ENCODE measurements at regions not wholly inside any gene's neighbourhood (a gene's known extent, or its start where the extent isn't known, plus 50 kb on each side); places are given as distances from the start of the nearest gene placed in this dataset.

- no peak for TF ChIP-seq CTCF (IDR thresholded peaks at IDR 0.05; ENCODE audit: low read depth, low read length, missing control alignments)
- H3K4me3 ChIP-seq (ENCODE audit: low read depth, low read length): no peak overlapping the region
- in situ Hi-C loops (cut with HindIII; ENCODE audit: low sequenced_read_pairs): no loop called here
- no peak for DNase-seq (ENCODE audit: low read depth)
Measured at GRCh38 chr11:22078063-22078462, 114.8 kb upstream of the ANO5 start.

- TF ChIP-seq CTCF (IDR thresholded peaks at IDR 0.05; ENCODE audit: low read depth, low read length, missing control alignments): no peak
- no peak for DNase-seq (ENCODE audit: low read depth)
- in situ Hi-C loops (cut with HindIII; ENCODE audit: low sequenced_read_pairs): no loop called here
- no peak overlapping the region for H3K4me3 ChIP-seq (ENCODE audit: low read depth, low read length)
Measured at GRCh38 chr11:22079133-22079872, 113.6 kb upstream of the ANO5 start.

- no peak for DNase-seq (ENCODE audit: low read depth)
- TF ChIP-seq CTCF (IDR thresholded peaks at IDR 0.05; ENCODE audit: low read depth, low read length, missing control alignments): no peak
- no peak overlapping the region for H3K4me3 ChIP-seq (ENCODE audit: low read depth, low read length)
- in situ Hi-C loops (cut with HindIII; ENCODE audit: low sequenced_read_pairs): no loop called here
Measured at GRCh38 chr11:22082178-22082577, 110.7 kb upstream of the ANO5 start.

GRCh38 chr11:22082788-22083187 lies 110.1 kb upstream of the ANO5 start:
- H3K4me3 ChIP-seq (ENCODE audit: low read depth, low read length): no peak overlapping the region
- no peak for TF ChIP-seq CTCF (IDR thresholded peaks at IDR 0.05; ENCODE audit: low read depth, low read length, missing control alignments)
- in situ Hi-C loops (cut with HindIII; ENCODE audit: low sequenced_read_pairs): no loop called here
- DNase-seq (ENCODE audit: low read depth): no peak

GRCh38 chr11:22084056-22084455 lies 108.8 kb upstream of the ANO5 start:
- no peak overlapping the region for H3K4me3 ChIP-seq (ENCODE audit: low read depth, low read length)
- no peak for DNase-seq (ENCODE audit: low read depth)
- in situ Hi-C loops (cut with HindIII; ENCODE audit: low sequenced_read_pairs): no loop called here
- no peak for TF ChIP-seq CTCF (IDR thresholded peaks at IDR 0.05; ENCODE audit: low read depth, low read length, missing control alignments)

GRCh38 chr11:22084564-22084963 lies 108.3 kb upstream of the ANO5 start:
- TF ChIP-seq CTCF (IDR thresholded peaks at IDR 0.05; ENCODE audit: low read depth, low read length, missing control alignments): no peak

More at GRCh38 chr11:22084564-22084963, 108.3 kb upstream of the ANO5 start:
- in situ Hi-C loops (cut with HindIII; ENCODE audit: low sequenced_read_pairs): no loop called here
- no peak overlapping the region for H3K4me3 ChIP-seq (ENCODE audit: low read depth, low read length)
- DNase-seq (ENCODE audit: low read depth): no peak

Measured in astrocyte of the cerebellum (primary cell).